ENCODE measurements at regions not wholly inside any gene's neighbourhood (a gene's known extent, or its start where the extent isn't known, plus 50 kb on each side); places are given as distances from the start of the nearest gene placed in this dataset.

GRCh38 chrX:150035531-150035930 lies 97.2 kb upstream of the EOLA2 start:
- DNase-seq: no peak
- in situ Hi-C loops (cut with HindIII; ENCODE audit: low pct_ligation_motif_present, low sequenced_read_pairs): no loop called here
- H3K4me3 ChIP-seq (ENCODE audit: low read depth, low read length): no peak overlapping the region
- TF ChIP-seq, protein P1, sequence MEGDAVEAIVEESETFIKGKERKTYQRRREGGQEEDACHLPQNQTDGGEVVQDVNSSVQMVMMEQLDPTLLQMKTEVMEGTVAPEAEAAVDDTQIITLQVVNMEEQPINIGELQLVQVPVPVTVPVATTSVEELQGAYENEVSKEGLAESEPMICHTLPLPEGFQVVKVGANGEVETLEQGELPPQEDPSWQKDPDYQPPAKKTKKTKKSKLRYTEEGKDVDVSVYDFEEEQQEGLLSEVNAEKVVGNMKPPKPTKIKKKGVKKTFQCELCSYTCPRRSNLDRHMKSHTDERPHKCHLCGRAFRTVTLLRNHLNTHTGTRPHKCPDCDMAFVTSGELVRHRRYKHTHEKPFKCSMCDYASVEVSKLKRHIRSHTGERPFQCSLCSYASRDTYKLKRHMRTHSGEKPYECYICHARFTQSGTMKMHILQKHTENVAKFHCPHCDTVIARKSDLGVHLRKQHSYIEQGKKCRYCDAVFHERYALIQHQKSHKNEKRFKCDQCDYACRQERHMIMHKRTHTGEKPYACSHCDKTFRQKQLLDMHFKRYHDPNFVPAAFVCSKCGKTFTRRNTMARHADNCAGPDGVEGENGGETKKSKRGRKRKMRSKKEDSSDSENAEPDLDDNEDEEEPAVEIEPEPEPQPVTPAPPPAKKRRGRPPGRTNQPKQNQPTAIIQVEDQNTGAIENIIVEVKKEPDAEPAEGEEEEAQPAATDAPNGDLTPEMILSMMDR (IDR thresholded peaks at IDR 0.05; ENCODE audit: low read depth, low read length, missing control alignments): no peak
- no peak overlapping the region for H3K27ac ChIP-seq
- no peaks in the 10 kb centered on the region for H3K27me3 ChIP-seq (replicated peaks)
- no peaks in the 10 kb centered on the region for H3K36me3 ChIP-seq (replicated peaks)

DNA sequence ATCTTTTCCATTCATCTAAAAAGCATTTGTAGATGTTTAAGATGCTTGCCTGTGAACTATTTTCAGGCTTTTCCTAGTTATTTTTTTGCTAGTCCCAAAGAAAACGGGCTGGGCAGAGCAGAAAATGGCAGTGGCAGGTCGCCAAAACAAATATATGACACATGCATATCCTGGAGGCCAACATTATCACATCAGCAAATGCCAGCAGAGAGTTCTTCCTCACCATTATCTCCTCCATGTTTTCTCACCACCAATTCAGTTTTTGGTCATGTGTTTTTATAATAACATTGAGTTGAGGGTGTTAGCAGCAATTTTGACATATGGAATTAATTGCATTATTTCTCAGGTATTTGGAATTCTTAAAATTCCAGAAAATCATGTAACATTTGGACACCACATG lies 97.9 kb upstream of the EOLA2 start:
- Histone ChIP-seq H3K27me3 (replicated peaks) (no peaks in the 10 kb centered on the region), H3K4me3 (ENCODE audit: low read depth, low read length) (no peak overlapping the region), H3K36me3 (replicated peaks) (no peaks in the 10 kb centered on the region), H3K27ac (no peak overlapping the region)
- peak; percentile 65 for DNase-seq
- in situ Hi-C loops (cut with HindIII; ENCODE audit: low pct_ligation_motif_present, low sequenced_read_pairs): no loop called here
- TF ChIP-seq, protein P1 (IDR thresholded peaks at IDR 0.05; ENCODE audit: low read depth, low read length, missing control alignments): no peak

DNA sequence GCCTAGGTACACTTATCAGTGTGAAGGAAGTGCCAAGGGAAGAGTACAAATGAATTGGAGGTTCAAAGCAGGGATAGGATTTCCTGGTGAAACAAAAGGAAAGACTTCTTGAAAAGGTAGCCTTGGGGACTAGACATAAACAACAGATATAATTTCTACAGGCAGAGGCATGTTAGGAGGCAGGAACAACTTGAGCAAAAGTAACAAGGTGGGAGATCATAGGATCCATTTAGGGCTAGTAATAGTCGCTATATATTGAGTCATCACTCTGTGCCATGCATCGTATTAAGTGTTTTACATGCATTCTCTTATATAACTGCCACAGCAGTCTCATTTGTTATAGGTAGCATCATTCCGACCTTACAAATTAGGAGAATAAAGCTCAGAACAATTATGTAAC lies 98.3 kb upstream of the EOLA2 start:
- H3K4me3 ChIP-seq (ENCODE audit: low read depth, low read length): no peak overlapping the region
- H3K27ac ChIP-seq: no peak overlapping the region
- in situ Hi-C loops (cut with HindIII; ENCODE audit: low pct_ligation_motif_present, low sequenced_read_pairs): no loop called here
- H3K27me3 ChIP-seq (replicated peaks): no peaks in the 10 kb centered on the region
- no peaks in the 10 kb centered on the region for H3K36me3 ChIP-seq (replicated peaks)
- TF ChIP-seq, protein P1 (IDR thresholded peaks at IDR 0.05; ENCODE audit: low read depth, low read length, missing control alignments): no peak
- no peak for DNase-seq

- DNase-seq: no peak
- in situ Hi-C loops (cut with HindIII; ENCODE audit: low pct_ligation_motif_present, low sequenced_read_pairs): no loop called here
- Histone ChIP-seq H3K36me3 (replicated peaks) (no peaks in the 10 kb centered on the region), H3K27ac (no peak overlapping the region), H3K4me3 (ENCODE audit: low read depth, low read length) (no peak overlapping the region), H3K27me3 (replicated peaks) (no peaks in the 10 kb centered on the region)
- TF ChIP-seq, protein P1 (IDR thresholded peaks at IDR 0.05; ENCODE audit: low read depth, low read length, missing control alignments): no peak
These were observed 98.8 kb upstream of the EOLA2 start for GRCh38 chrX:150037041-150037440.

- in situ Hi-C loops (cut with HindIII; ENCODE audit: low pct_ligation_motif_present, low sequenced_read_pairs): no loop called here
- H3K27ac ChIP-seq: no peak overlapping the region
These were observed 100.0 kb upstream of the EOLA2 start for GRCh38 chrX:150038315-150038714.

More at GRCh38 chrX:150038315-150038714, 100.0 kb upstream of the EOLA2 start:
- H3K27me3 ChIP-seq (replicated peaks): no peaks in the 10 kb centered on the region
- no peak overlapping the region for H3K4me3 ChIP-seq (ENCODE audit: low read depth, low read length)
- peak; percentile 43 for DNase-seq
- no peaks in the 10 kb centered on the region for H3K36me3 ChIP-seq (replicated peaks)
- TF ChIP-seq, protein P1 (IDR thresholded peaks at IDR 0.05; ENCODE audit: low read depth, low read length, missing control alignments): no peak

Data from brain microvascular endothelial cell (primary cell).